Progenitor cell of endocrine pancreas (in vitro differentiated cells): ENCODE measurements at regions not wholly inside any gene's neighbourhood (a gene's known extent, or its start where the extent isn't known, plus 50 kb on each side); places are given as distances from the start of the nearest gene placed in this dataset.

ENCODE experiments used
- DNase-seq: peaks from one replicate; pipeline ENCODE4 v3.0.0; 2021; ENCODE audit warnings: low spot score; ENCODE audit not compliant: unreplicated experiment
- H3K27ac Mint-ChIP-seq: 2 replicates; pipeline ENCODE4 v1.8.0; 2021; ENCODE audit warnings: mild to moderate bottlenecking, moderate library complexity, mixed read lengths
- H3K27me3 Mint-ChIP-seq: 2 replicates; pipeline ENCODE4 v1.8.0; 2021; ENCODE audit warnings: mixed read lengths
- H3K36me3 Mint-ChIP-seq: 2 replicates; pipeline ENCODE4 v1.8.0; 2022; ENCODE audit warnings: mixed read lengths; ENCODE audit not compliant: insufficient read depth
- H3K4me1 Mint-ChIP-seq: 2 replicates; pipeline ENCODE4 v1.8.0; 2021; ENCODE audit warnings: low read depth, mixed read lengths
- H3K4me3 Mint-ChIP-seq: 2 replicates; pipeline ENCODE4 v1.8.0; 2021; ENCODE audit warnings: low read depth, mild to moderate bottlenecking, moderate library complexity, mixed read lengths
- H3K9me3 Mint-ChIP-seq: 2 replicates; pipeline ENCODE4 v1.8.0; 2021; ENCODE audit warnings: low read depth, mixed read lengths
- TF ChIP-seq, protein P1 (sequence below): fragments of 200-600 bp; sonication (generic); IDR thresholded peaks from one replicate; pipeline ENCODE4 v1.5.0; 2021; ENCODE audit warnings: antibody characterized with exemption, mild to moderate bottlenecking; ENCODE audit not compliant: unreplicated experiment

DNA sequence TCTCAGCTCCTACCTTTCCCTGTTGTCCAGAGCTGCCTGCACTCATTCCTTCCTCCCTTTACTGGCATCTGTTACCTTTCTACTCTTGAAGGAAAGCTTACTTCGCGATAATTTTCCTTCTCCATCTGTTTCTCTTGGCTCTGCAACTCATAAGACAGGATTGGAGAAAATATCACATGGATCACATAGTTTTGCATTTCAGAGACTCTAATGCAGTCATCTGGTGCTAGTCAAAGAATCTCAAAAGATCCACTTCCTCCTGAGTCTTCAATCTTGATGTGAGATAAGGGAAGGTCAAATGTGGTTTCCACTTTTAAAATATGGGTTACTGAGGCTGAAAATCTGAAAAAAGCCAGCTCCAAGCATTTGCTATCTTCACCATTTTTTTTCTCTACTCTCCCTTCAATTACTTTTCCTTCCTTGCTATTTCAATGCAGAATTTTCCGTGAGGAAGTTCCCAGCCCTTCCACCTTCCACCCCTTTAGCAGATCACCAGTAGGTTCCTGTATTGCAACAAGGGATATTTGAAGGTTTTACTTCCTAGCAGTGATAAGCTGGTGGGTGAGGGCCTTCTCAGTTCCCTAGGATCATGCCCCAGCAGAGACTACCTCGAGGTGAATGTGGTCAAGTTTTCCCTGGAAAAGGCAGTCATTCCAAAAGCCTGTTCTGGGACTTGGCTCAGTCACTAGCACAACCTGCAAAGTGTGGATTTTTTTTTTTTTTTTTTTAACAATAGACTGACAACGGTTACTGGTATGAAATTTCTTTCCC, 62.8 kb upstream of the LRRC1 start:
- peaks cover 31% of the 10 kb centered on the region for H3K4me1 Mint-ChIP-seq

DNA sequence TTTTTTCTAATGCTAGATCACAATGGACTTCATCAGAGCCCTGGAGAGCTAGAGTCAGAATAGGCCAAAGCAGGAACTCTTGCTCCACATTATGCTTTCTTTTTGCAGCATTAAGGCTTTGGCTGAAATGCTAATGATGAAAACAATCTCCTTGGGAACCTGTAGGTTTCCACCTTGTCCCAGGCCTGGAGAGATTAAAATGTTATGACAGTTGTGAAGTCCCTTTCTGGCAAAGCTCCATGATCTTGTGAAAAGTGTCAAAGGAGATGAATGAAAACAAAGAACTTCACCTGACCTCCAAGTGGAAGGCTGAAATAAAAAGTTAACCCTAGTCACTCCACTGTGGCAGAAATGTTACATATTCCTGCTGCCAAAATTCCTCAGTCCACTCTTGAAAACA, 64.0 kb upstream of the LRRC1 start:
- Mint-ChIP-seq H3K36me3 (peaks cover 3% of the 10 kb centered on the region), H3K4me1 (peaks cover 34% of the 10 kb centered on the region), H3K27me3 (peaks cover 1% of the 10 kb centered on the region), H3K9me3 (peaks cover 3% of the 10 kb centered on the region), H3K4me3 (no peak overlapping the region), H3K27ac (no peak overlapping the region)
- TF ChIP-seq, protein P1, sequence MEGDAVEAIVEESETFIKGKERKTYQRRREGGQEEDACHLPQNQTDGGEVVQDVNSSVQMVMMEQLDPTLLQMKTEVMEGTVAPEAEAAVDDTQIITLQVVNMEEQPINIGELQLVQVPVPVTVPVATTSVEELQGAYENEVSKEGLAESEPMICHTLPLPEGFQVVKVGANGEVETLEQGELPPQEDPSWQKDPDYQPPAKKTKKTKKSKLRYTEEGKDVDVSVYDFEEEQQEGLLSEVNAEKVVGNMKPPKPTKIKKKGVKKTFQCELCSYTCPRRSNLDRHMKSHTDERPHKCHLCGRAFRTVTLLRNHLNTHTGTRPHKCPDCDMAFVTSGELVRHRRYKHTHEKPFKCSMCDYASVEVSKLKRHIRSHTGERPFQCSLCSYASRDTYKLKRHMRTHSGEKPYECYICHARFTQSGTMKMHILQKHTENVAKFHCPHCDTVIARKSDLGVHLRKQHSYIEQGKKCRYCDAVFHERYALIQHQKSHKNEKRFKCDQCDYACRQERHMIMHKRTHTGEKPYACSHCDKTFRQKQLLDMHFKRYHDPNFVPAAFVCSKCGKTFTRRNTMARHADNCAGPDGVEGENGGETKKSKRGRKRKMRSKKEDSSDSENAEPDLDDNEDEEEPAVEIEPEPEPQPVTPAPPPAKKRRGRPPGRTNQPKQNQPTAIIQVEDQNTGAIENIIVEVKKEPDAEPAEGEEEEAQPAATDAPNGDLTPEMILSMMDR, result no peak
- DNase-seq, result no peak

More for the DNA sequence above, 62.8 kb upstream of the LRRC1 start:
- Mint-ChIP-seq H3K36me3 (peaks cover 3% of the 10 kb centered on the region), H3K27ac (peak overlapping the region; percentile 3), H3K4me3 (no peak overlapping the region), H3K9me3 (peaks cover 3% of the 10 kb centered on the region), H3K27me3 (no peaks in the 10 kb centered on the region)
- TF ChIP-seq, protein P1, result no peak
- DNase-seq, result no peak

DNA sequence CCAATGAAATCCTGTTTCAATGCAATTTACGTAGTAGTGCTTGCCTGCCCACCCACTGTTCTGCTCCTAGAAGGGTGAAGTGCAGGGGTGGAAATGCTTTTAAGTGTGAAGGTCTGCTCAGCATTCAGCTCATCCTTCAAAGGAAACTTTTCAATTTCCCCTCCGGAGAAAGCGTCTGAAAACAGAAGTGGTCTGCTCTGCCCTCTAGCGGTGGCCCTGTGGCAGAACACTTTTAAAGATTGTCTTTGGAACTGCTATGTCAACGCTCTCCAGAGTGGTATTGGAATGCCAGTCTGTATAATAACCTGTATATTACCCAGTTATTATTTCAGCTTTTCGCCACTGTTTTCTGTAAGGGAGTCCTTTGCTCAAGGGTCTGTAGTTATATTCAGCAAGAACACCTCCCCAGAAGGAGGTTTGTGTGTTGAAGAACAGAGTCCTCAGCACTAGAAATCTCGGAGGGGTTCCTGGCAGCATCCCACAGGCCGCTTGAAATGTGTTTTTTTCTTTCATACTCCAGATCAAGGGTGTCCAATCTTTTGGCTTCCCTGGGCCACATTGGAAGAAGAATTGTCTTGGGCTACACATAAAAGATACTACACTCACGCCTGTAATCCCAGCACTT, 63.1 kb upstream of the KLHL31 start:
- H3K27ac Mint-ChIP-seq, result peak overlapping the region; percentile 57
- peaks cover 2% of the 10 kb centered on the region for H3K36me3 Mint-ChIP-seq
- peaks cover 3% of the 10 kb centered on the region for H3K27me3 Mint-ChIP-seq
- no peaks in the 10 kb centered on the region for H3K9me3 Mint-ChIP-seq
- TF ChIP-seq, protein P1, result peak; percentile 97
- peaks cover 32% of the 10 kb centered on the region for H3K4me1 Mint-ChIP-seq
- H3K4me3 Mint-ChIP-seq, result no peak overlapping the region
- DNase-seq, result peak; percentile 39

DNA sequence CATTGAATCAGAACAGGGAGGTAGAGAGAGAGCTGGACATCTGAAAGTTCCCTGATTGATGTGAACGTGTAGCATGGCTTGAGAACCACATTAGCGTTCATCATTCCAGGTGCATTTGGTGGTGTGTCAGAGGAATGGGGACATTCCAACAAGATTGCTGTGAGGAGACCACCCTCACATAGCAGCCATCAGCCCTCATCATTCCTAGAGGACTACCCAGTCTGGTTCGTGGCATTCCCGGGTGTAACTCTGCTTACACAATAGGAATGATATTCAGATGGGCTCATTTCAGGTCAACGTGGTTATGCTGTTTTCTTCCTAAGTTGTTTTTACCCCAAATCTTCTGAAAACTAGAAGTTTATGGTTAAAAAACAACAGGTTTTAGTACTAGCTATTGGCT, 62.2 kb upstream of the KLHL31 start:
- peaks cover 36% of the 10 kb centered on the region for H3K4me1 Mint-ChIP-seq
- TF ChIP-seq, protein P1, result no peak
- H3K9me3 Mint-ChIP-seq, result no peaks in the 10 kb centered on the region

DNA sequence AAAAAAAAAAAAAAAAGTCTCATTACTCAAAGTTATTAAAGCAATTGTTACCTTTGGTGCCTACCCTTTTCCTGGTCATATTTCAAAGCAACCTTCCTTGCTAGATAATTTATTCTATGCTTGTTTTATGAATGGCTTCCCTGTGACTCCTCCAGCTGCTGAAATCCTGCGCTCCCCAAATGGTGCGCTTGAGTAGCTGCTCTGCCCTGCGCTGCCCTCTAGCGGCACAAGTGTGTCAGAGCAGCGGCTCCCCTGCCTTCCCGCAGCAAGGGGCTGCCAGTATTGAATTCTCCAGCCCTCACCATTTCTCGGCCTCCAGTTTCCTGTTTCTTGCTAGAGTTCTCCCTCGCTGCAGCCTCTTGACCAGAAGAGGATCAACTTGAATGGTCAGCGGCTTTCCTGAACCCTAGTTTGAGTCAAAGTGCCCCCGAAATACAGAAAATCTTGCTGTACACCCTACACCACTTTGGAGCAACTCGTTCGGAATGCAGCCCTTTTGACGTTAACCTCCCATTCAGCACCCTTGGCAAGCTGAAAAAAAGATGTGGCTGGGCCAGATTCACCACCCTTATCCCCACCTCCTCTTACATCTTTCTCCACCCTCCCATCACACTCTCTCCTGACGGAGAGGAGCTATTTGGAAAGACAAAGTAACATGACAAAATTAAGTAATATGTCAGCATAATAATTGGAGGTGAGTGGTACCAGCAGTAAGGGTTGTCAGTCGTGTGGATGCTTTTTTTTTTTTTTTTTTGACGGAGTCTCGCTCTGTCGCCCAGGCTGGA, 60.4 kb upstream of the KLHL31 start:
- Mint-ChIP-seq H3K4me3 (no peak overlapping the region), H3K4me1 (peaks cover 32% of the 10 kb centered on the region), H3K27ac (no peak overlapping the region), H3K36me3 (peaks cover 2% of the 10 kb centered on the region), H3K27me3 (peaks cover 3% of the 10 kb centered on the region), H3K9me3 (no peaks in the 10 kb centered on the region)
- DNase-seq, result peak; percentile 71
- TF ChIP-seq, protein P1, result peak; percentile 98

More for the DNA sequence above, 62.2 kb upstream of the KLHL31 start:
- Mint-ChIP-seq H3K36me3 (peaks cover 2% of the 10 kb centered on the region), H3K27me3 (peaks cover 3% of the 10 kb centered on the region), H3K27ac (no peak overlapping the region), H3K4me3 (no peak overlapping the region)
- no peak for DNase-seq
